H1 (cell line): ENCODE measurements at regions not wholly inside any gene's neighbourhood (a gene's known extent, or its start where the extent isn't known, plus 50 kb on each side); places are given as distances from the start of the nearest gene placed in this dataset.

Experiments used
- ATF3 ChIP-seq: IDR thresholded peaks from 2 replicates; pipeline ENCODE4 v1.6.1; 2011; ENCODE audit warnings: low read depth, mild to moderate bottlenecking, low read length; ENCODE audit not compliant: insufficient read depth
- CHD2 ChIP-seq: IDR thresholded peaks from 2 replicates; pipeline ENCODE4 v1.6.1; 2012; ENCODE audit warnings: low read length, improper control_type of control experiment
- EGR1 ChIP-seq: IDR thresholded peaks from 2 replicates; pipeline ENCODE4 v1.6.1; 2011; ENCODE audit warnings: low read depth, low read length, borderline replicate concordance
- SP4 ChIP-seq: IDR thresholded peaks from 2 replicates; pipeline ENCODE4 v1.6.1; 2012; ENCODE audit warnings: low read length, inconsistent platforms
- TF ChIP-seq, protein P1 (sequence below): IDR thresholded peaks from 2 replicates; pipeline ENCODE4 v1.6.1; 2012; ENCODE audit warnings: inconsistent platforms

DNA sequence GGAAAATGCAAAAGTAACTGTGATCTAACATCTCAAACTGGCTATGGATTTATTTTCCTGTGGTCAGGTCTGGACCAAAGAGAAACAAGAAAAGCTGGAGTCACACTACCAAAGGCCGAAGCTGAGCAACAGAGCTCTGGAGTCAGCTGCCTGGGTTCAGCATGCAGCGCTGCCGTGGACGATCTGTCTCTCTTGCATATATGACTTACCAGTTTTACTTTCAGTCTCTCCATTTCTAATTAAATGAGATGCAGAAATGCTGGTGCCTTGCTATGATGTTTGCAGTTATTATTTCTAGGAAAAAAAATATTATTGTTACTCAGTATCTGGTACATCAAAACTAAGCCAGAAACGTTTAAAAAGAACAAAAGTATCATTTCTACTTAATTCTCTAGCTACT, 813.2 kb downstream of the RNF144A start (continued):
- TF ChIP-seq ATF3 = no peak
- TF ChIP-seq CHD2 = no peak
- TF ChIP-seq, protein P1, sequence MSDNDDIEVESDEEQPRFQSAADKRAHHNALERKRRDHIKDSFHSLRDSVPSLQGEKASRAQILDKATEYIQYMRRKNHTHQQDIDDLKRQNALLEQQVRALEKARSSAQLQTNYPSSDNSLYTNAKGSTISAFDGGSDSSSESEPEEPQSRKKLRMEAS = no peak
- TF ChIP-seq SP4 = no peak
- no peak for TF ChIP-seq EGR1
- TF ChIP-seq, all 59 proteins: peak for 0
